H9 (cell line): ENCODE measurements at regions not wholly inside any gene's neighbourhood (a gene's known extent, or its start where the extent isn't known, plus 50 kb on each side); places are given as distances from the start of the nearest gene placed in this dataset.

Experiments used
- DNase-seq: peaks from one replicate; pipeline ENCODE4 v3.0.0-alpha.2; 2017
- H2AFZ ChIP-seq: one replicate; pipeline ENCODE4 v1.6.1; 2013; ENCODE audit warnings: mild to moderate bottlenecking, low read length, control low read depth, moderate library complexity
- H2AK5ac ChIP-seq: 2 replicates; pipeline ENCODE4 v1.6.1; 2013; ENCODE audit warnings: low read length, control low read depth, mixed read lengths; ENCODE audit not compliant: insufficient read length
- H2BK120ac ChIP-seq: one replicate; pipeline ENCODE4 v1.6.1; 2013; ENCODE audit warnings: low read depth, mild to moderate bottlenecking, low read length, control low read depth, inconsistent platforms; ENCODE audit not compliant: poor library complexity, severe bottlenecking
- H2BK12ac ChIP-seq: 2 replicates; pipeline ENCODE4 v1.6.1; 2013; ENCODE audit warnings: low read length, control low read depth, mixed read lengths, low read depth; ENCODE audit not compliant: insufficient read length
- H2BK15ac ChIP-seq: 2 replicates; pipeline ENCODE4 v1.6.1; 2013; ENCODE audit warnings: low read depth, low read length, control low read depth
- H2BK20ac ChIP-seq: one replicate; pipeline ENCODE4 v1.6.1; 2013; ENCODE audit warnings: low read depth, mild to moderate bottlenecking, low read length, control low read depth, inconsistent platforms; ENCODE audit not compliant: poor library complexity, severe bottlenecking
- H2BK5ac ChIP-seq: 2 replicates; pipeline ENCODE4 v1.6.1; 2013; ENCODE audit warnings: low read length, control low read depth, mixed read lengths; ENCODE audit not compliant: insufficient read length
- H3K14ac ChIP-seq: 2 replicates; pipeline ENCODE4 v1.6.1; 2013; ENCODE audit warnings: low read length, control low read depth; ENCODE audit not compliant: insufficient read depth
- H3K18ac ChIP-seq: 2 replicates; pipeline ENCODE4 v1.6.1; 2013; ENCODE audit warnings: low read depth, mild to moderate bottlenecking, mixed read lengths, low read length, control low read depth; ENCODE audit not compliant: insufficient read length
- H3K23ac ChIP-seq: 2 replicates; pipeline ENCODE4 v1.6.1; 2013; ENCODE audit warnings: low read length, control low read depth, mixed read lengths, low read depth; ENCODE audit not compliant: insufficient read length
- H3K23me2 ChIP-seq: 2 replicates; pipeline ENCODE4 v1.6.1; 2013; ENCODE audit warnings: low read depth, mild to moderate bottlenecking, mixed read lengths, low read length, control low read depth; ENCODE audit not compliant: insufficient read length, poor library complexity, severe bottlenecking
- H3K27ac ChIP-seq: 2 replicates; pipeline ENCODE4 v1.5.1; 2013; ENCODE audit warnings: low read length, control low read depth, mixed read lengths, low read depth; ENCODE audit not compliant: insufficient read length
- H3K27me3 ChIP-seq: 2 replicates; pipeline ENCODE4 v1.6.1; 2013; ENCODE audit warnings: low read length, control low read depth, inconsistent platforms; ENCODE audit not compliant: insufficient read depth
- H3K4ac ChIP-seq: 2 replicates; pipeline ENCODE4 v1.6.1; 2013; ENCODE audit warnings: low read depth, mild to moderate bottlenecking, control low read depth, inconsistent platforms, low read length, moderate library complexity
- H3K4me1 ChIP-seq: 2 replicates; pipeline ENCODE4 v1.6.1; 2013; ENCODE audit warnings: low read length, control low read depth, inconsistent platforms; ENCODE audit not compliant: insufficient read depth
- H3K4me2 ChIP-seq: 2 replicates; pipeline ENCODE4 v1.6.1; 2013; ENCODE audit warnings: low read length, control low read depth, mixed read lengths; ENCODE audit not compliant: insufficient read length, insufficient read depth
- H3K56ac ChIP-seq: 2 replicates; pipeline ENCODE4 v1.6.1; 2013; ENCODE audit warnings: low read depth, mild to moderate bottlenecking, mixed read lengths, low read length, control low read depth; ENCODE audit not compliant: insufficient read length
- H3K79me1 ChIP-seq: 2 replicates; pipeline ENCODE4 v1.6.1; 2013; ENCODE audit warnings: low read depth, mild to moderate bottlenecking, moderate library complexity, low read length, control low read depth, inconsistent platforms; ENCODE audit not compliant: insufficient read depth, poor library complexity, severe bottlenecking
- H3K79me2 ChIP-seq: 2 replicates; pipeline ENCODE4 v1.6.1; 2013; ENCODE audit warnings: low read length, control low read depth, inconsistent platforms; ENCODE audit not compliant: insufficient read depth
- H3K9ac ChIP-seq: 2 replicates; pipeline ENCODE4 v1.6.1; 2013; ENCODE audit warnings: low read length, control low read depth, mixed read lengths; ENCODE audit not compliant: insufficient read length; ENCODE audit errors: extremely low read depth
- H3K9me3 ChIP-seq: one replicate; pipeline ENCODE4 v1.6.1; 2013; ENCODE audit warnings: low read depth, low read length, inconsistent platforms; ENCODE audit not compliant: control insufficient read depth
- H3T11ph ChIP-seq: one replicate; pipeline ENCODE4 v1.6.1; 2013; ENCODE audit warnings: mild to moderate bottlenecking, low read length, control low read depth, inconsistent platforms
- H4K20me1 ChIP-seq: one replicate; pipeline ENCODE4 v1.6.1; 2013; ENCODE audit not compliant: control insufficient read depth, insufficient read length, insufficient read depth
- H4K5ac ChIP-seq: 2 replicates; pipeline ENCODE4 v1.6.1; 2013; ENCODE audit warnings: low read depth, mild to moderate bottlenecking, mixed read lengths, low read length, control low read depth; ENCODE audit not compliant: insufficient read length
- H4K8ac ChIP-seq: replicated peaks from 2 replicates; pipeline ENCODE4 v1.6.1; 2013; ENCODE audit warnings: low read length, control low read depth, mixed read lengths, low read depth; ENCODE audit not compliant: insufficient read length
- H4K91ac ChIP-seq: 2 replicates; pipeline ENCODE4 v1.6.1; 2013; ENCODE audit warnings: low read depth, mild to moderate bottlenecking, moderate library complexity, mixed read lengths, low read length, control low read depth; ENCODE audit not compliant: insufficient read length
- H3K27ac Mint-ChIP-seq, 3 experiments: 2 replicates in 2 of 3; 3 replicates in 1 of 3; pipeline ENCODE4 v1.8.0; 2020 to 2021; ENCODE audit warnings: mixed read lengths in 3 of 3, mild to moderate bottlenecking in 1 of 3, moderate library complexity in 1 of 3
- H3K27me3 Mint-ChIP-seq: 2 replicates; pipeline ENCODE4 v1.8.0; 2021; ENCODE audit warnings: low read depth, mild to moderate bottlenecking, moderate library complexity, mixed read lengths
- H3K36me3 Mint-ChIP-seq, 3 experiments: 2 replicates in 2 of 3; 3 replicates in 1 of 3; pipeline ENCODE4 v1.8.0; 2020 to 2021; ENCODE audit warnings: low read depth in 3 of 3, mixed read lengths in 3 of 3; ENCODE audit not compliant: insufficient read depth in 1 of 3
- H3K4me1 Mint-ChIP-seq, 2 experiments: 2 replicates each; pipeline ENCODE4 v1.8.0; 2020; ENCODE audit warnings: mixed read lengths in 2 of 2
- H3K4me3 Mint-ChIP-seq, 2 experiments: 2 replicates in 1 of 2; 3 replicates in 1 of 2; pipeline ENCODE4 v1.8.0; 2020 to 2021; ENCODE audit warnings: mild to moderate bottlenecking in 2 of 2, mixed read lengths in 2 of 2, moderate library complexity in 1 of 2
- H3K9me3 Mint-ChIP-seq, 2 experiments: 2 replicates in 1 of 2; 3 replicates in 1 of 2; pipeline ENCODE4 v1.8.0; 2020; ENCODE audit warnings: mild to moderate bottlenecking in 2 of 2, mixed read lengths in 2 of 2, moderate library complexity in 1 of 2
- WGBS: extraction: QIAGEN DNeasy Blood & Tissue Kit; methylation state at CpG from one replicate; pipeline ENCODE4 v1.1.7; 2013; ENCODE audit warnings: missing lambda C conversion rate, low lambda C conversion rate, mixed read lengths; ENCODE audit not compliant: insufficient read length; ENCODE audit errors: extremely low coverage; 5-methylcytosine and 5-hydroxymethylcytosine counted together
- TF ChIP-seq, protein P1 (sequence below): fragments of 200-600 bp; sonication (generic); conservative IDR thresholded peaks from 3 replicates; pipeline ENCODE4 v1.8.0; 2021; ENCODE audit warnings: antibody characterized with exemption, mild to moderate bottlenecking

DNA sequence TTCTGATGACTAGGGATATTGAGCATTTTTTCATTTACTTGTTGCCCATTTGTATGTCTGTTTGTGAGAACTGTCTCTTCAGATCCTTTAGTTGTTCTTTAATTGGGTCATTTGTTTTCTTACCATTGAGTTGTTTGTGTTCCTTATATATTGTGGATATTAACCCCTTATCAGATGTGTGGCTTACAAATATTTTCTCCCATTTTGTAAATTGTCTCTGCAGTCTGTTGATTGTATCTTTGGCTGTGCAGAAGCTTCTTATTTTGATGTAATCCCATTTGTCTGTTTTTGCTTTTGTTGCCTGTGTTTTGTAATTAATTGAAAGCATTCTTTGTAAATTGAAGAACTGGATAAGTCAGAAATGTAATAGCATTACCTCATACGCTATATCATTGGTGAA lies 459.1 kb upstream of the FOXG1 start:
- H4K91ac ChIP-seq = no peak overlapping the region
- H3K79me1 ChIP-seq = no peaks in the 10 kb centered on the region
- H3K27me3 ChIP-seq = no peaks in the 10 kb centered on the region
- H3K9me3 ChIP-seq = no peaks in the 10 kb centered on the region
- H4K5ac ChIP-seq = no peak overlapping the region
- TF ChIP-seq, protein P1, sequence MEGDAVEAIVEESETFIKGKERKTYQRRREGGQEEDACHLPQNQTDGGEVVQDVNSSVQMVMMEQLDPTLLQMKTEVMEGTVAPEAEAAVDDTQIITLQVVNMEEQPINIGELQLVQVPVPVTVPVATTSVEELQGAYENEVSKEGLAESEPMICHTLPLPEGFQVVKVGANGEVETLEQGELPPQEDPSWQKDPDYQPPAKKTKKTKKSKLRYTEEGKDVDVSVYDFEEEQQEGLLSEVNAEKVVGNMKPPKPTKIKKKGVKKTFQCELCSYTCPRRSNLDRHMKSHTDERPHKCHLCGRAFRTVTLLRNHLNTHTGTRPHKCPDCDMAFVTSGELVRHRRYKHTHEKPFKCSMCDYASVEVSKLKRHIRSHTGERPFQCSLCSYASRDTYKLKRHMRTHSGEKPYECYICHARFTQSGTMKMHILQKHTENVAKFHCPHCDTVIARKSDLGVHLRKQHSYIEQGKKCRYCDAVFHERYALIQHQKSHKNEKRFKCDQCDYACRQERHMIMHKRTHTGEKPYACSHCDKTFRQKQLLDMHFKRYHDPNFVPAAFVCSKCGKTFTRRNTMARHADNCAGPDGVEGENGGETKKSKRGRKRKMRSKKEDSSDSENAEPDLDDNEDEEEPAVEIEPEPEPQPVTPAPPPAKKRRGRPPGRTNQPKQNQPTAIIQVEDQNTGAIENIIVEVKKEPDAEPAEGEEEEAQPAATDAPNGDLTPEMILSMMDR = no peak
- no CpG with 5 or more reads among the region's 1 CpG for WGBS
- H3K14ac ChIP-seq = no peak overlapping the region
- Mint-ChIP-seq H3K4me1 (peaks cover 0 to 14% of the 10 kb centered on the region in 2 experiments; a peak in 2 of 4 replicates), H3K36me3 (no peaks in the 10 kb centered on the region), H3K4me3 (no peak overlapping the region), H3K27ac (no peak overlapping the region), H3K27me3 (no peaks in the 10 kb centered on the region), H3K9me3 (peaks cover 0 to 5% of the 10 kb centered on the region in 2 experiments; a peak in 1 of 5 replicates)
- no peak overlapping the region for H3K18ac ChIP-seq
- no peak overlapping the region for H3K4me2 ChIP-seq
- DNase-seq = no peak
- no peak overlapping the region for H2BK20ac ChIP-seq
- no peak overlapping the region for H2AFZ ChIP-seq
- no peak overlapping the region for H3K23ac ChIP-seq
- H4K20me1 ChIP-seq = no peaks in the 10 kb centered on the region
- no peak overlapping the region for H2BK5ac ChIP-seq
- H2AK5ac ChIP-seq = no peak overlapping the region
- H3K4me1 ChIP-seq = no peaks in the 10 kb centered on the region
- H3T11ph ChIP-seq = no peak overlapping the region
- H4K8ac ChIP-seq = no peak overlapping the region
- H3K9ac ChIP-seq = no peak overlapping the region
- H3K56ac ChIP-seq = no peak overlapping the region
- no peaks in the 10 kb centered on the region for H3K79me2 ChIP-seq
- no peak overlapping the region for H2BK15ac ChIP-seq
- H3K27ac ChIP-seq = no peak overlapping the region
- H2BK12ac ChIP-seq = no peak overlapping the region
- H3K4ac ChIP-seq = no peak overlapping the region
- H2BK120ac ChIP-seq = no peak overlapping the region
- no peaks in the 10 kb centered on the region for H3K23me2 ChIP-seq
